T-cell (primary cell): ENCODE measurements at regions not wholly inside any gene's neighbourhood (a gene's known extent, or its start where the extent isn't known, plus 50 kb on each side); places are given as distances from the start of the nearest gene placed in this dataset.

Experiments used
- ATAC-seq, 4 experiments: fragments of 200-7000 bp in 3 of 4; fragments of 150-1000 bp in 1 of 4; cut with Tn5 transposase; replicated peaks in 1 of 4; 1 replicate in 3 of 4; 2 replicates in 1 of 4; pipeline ENCODE4 v1.10.0; 2021; ENCODE audit warnings: moderate library complexity in 3 of 4, mild to moderate bottlenecking in 2 of 4, moderate number of reproducible peaks in 1 of 4
- CTCF ChIA-PET, 2 donors: fragments of 300-600 bp; sonication (Branson Sonifier 250); formaldehyde crosslinking; loops; one replicate each; lab custom pipeline; 2022; ENCODE audit warnings: antibody characterized with exemption in 2 of 2; lab: Charles Lee
- POLR2A ChIA-PET, 2 donors: fragments of 300-600 bp; sonication (Branson Sonifier 250); formaldehyde crosslinking; loops; one replicate each; lab custom pipeline; 2022; ENCODE audit warnings: antibody characterized with exemption in 2 of 2; lab: Charles Lee
- DNase-seq, 35 experiments: peaks; one replicate each; pipeline versions ENCODE4 v3.0.0 to v3.0.0-alpha.2; 2013 to 2023
- H3K27ac ChIP-seq: one replicate; pipeline ENCODE4 v1.5.1; 2013; ENCODE audit warnings: low read length
- H3K27me3 ChIP-seq, 2 experiments: replicated peaks in 1 of 2; 1 replicate in 1 of 2; 2 replicates in 1 of 2; pipeline versions ENCODE4 v1.6.1 to v1.7.0; 2013; ENCODE audit warnings: low read length in 1 of 2, mixed read lengths in 1 of 2; ENCODE audit not compliant: control insufficient read depth in 2 of 2, insufficient read depth in 2 of 2; ENCODE audit errors: extremely low read depth in 1 of 2
- H3K36me3 ChIP-seq, 2 donors: 1 replicate in 1 of 2; 2 replicates in 1 of 2; pipeline versions ENCODE4 v1.6.1 to v1.7.0; 2013; ENCODE audit warnings: low read length in 1 of 2; ENCODE audit not compliant: control insufficient read depth in 2 of 2, insufficient read depth in 1 of 2; ENCODE audit errors: extremely low read depth in 1 of 2
- H3K4me1 ChIP-seq, 2 experiments: 1 replicate in 1 of 2; 2 replicates in 1 of 2; pipeline versions ENCODE4 v1.6.1 to v1.7.0; 2013; ENCODE audit warnings: low read length in 2 of 2, mixed read lengths in 1 of 2; ENCODE audit not compliant: insufficient read depth in 2 of 2, control insufficient read depth in 1 of 2; ENCODE audit errors: extremely low read depth in 1 of 2
- H3K4me3 ChIP-seq, 2 donors: 1 replicate in 1 of 2; 2 replicates in 1 of 2; pipeline versions ENCODE4 v1.5.1 to v1.7.0; 2013; ENCODE audit warnings: mild to moderate bottlenecking in 2 of 2, low read length in 1 of 2, moderate library complexity in 1 of 2; ENCODE audit not compliant: control insufficient read depth in 1 of 2; ENCODE audit errors: extremely low read depth in 1 of 2
- H3K9me3 ChIP-seq: 2 replicates; pipeline ENCODE4 v1.7.0; 2013
- H3K27ac Mint-ChIP-seq, 2 donors: one replicate each; pipeline ENCODE4 v1.8.0; 2020 to 2021; ENCODE audit warnings: mild to moderate bottlenecking in 2 of 2, mixed read lengths in 2 of 2
- H3K27me3 Mint-ChIP-seq, 2 donors: one replicate each; pipeline ENCODE4 v1.8.0; 2021 to 2022; ENCODE audit warnings: mixed read lengths in 2 of 2
- H3K36me3 Mint-ChIP-seq: one replicate; pipeline ENCODE4 v1.8.0; 2021; ENCODE audit warnings: mixed read lengths
- H3K4me1 Mint-ChIP-seq, 3 donors: one replicate each; pipeline ENCODE4 v1.8.0; 2020 to 2022; ENCODE audit warnings: mixed read lengths in 3 of 3, mild to moderate bottlenecking in 1 of 3
- H3K4me3 Mint-ChIP-seq, 3 donors: one replicate each; pipeline ENCODE4 v1.8.0; 2020 to 2022; ENCODE audit warnings: mild to moderate bottlenecking in 3 of 3, mixed read lengths in 3 of 3, moderate library complexity in 3 of 3
- H3K9me3 Mint-ChIP-seq, 3 donors: one replicate each; pipeline ENCODE4 v1.8.0; 2020 to 2022; ENCODE audit warnings: mixed read lengths in 3 of 3
- WGBS: methylation state at CpG from one replicate; pipeline ENCODE4 v1.1.5; 2013; ENCODE audit warnings: missing lambda C conversion rate; ENCODE audit not compliant: insufficient coverage; 5-methylcytosine and 5-hydroxymethylcytosine counted together

- Histone ChIP-seq H3K27ac (no peak overlapping the region), H3K4me1 (no peaks in the 10 kb centered on the region), H3K9me3 (no peaks in the 10 kb centered on the region), H3K4me3 (no peak overlapping the region), H3K36me3 (no peaks in the 10 kb centered on the region), H3K27me3 (peaks cover 2 to 4% of the 10 kb centered on the region in 2 experiments)
- Mint-ChIP-seq H3K4me3 (no peak overlapping the region), H3K27me3 (peaks cover 5 to 19% of the 10 kb centered on the region in 2 donors), H3K4me1 (no peaks in the 10 kb centered on the region), H3K27ac (no peak overlapping the region), H3K9me3 (peaks cover 4 to 17% (median 9%) of the 10 kb centered on the region in 3 donors), H3K36me3 (no peaks in the 10 kb centered on the region)
- 72% methylated on average over 3 of the region's 6 CpGs for WGBS
- ATAC-seq (no peak), DNase-seq (no peak)
- CTCF ChIA-PET = no interaction called here
- POLR2A ChIA-PET = no interaction called here
Observed at GRCh38 chr15:98382139-98382538, 266.2 kb upstream of the IGF1R start.

GRCh38 chr15:98383571-98383970 lies 264.8 kb upstream of the IGF1R start:
- Mint-ChIP-seq H3K4me3 (no peak overlapping the region), H3K4me1 (no peaks in the 10 kb centered on the region), H3K27me3 (peaks cover 10 to 19% of the 10 kb centered on the region in 2 donors), H3K9me3 (peaks cover 3 to 17% (median 8%) of the 10 kb centered on the region in 3 donors), H3K36me3 (no peaks in the 10 kb centered on the region), H3K27ac (no peak overlapping the region)
- DNase-seq (no peak), ATAC-seq (no peak)
- Histone ChIP-seq H3K4me3 (no peak overlapping the region), H3K27me3 (peaks cover 2 to 4% of the 10 kb centered on the region in 2 experiments), H3K36me3 (no peaks in the 10 kb centered on the region), H3K4me1 (no peaks in the 10 kb centered on the region), H3K27ac (no peak overlapping the region), H3K9me3 (no peaks in the 10 kb centered on the region)
- 80% methylated on average over 1 of the region's 2 CpGs for WGBS
- ChIA-PET POLR2A (no interaction called here), CTCF (no interaction called here)

- H3K27ac Mint-ChIP-seq = no peak overlapping the region
- ATAC-seq (no peak), DNase-seq (no peak)
- H3K27me3 ChIP-seq = peaks cover 2 to 4% of the 10 kb centered on the region in 2 experiments
- H3K9me3 ChIP-seq = no peaks in the 10 kb centered on the region
- H3K4me1 ChIP-seq = no peaks in the 10 kb centered on the region
- H3K4me3 Mint-ChIP-seq = no peak overlapping the region
- POLR2A ChIA-PET = no interaction called here
- H3K27me3 Mint-ChIP-seq = peaks cover 15 to 23% of the 10 kb centered on the region in 2 donors
- H3K27ac ChIP-seq = no peak overlapping the region
- CTCF ChIA-PET = no interaction called here
- 51% methylated on average over 6 of the region's 9 CpGs for WGBS
- no peak overlapping the region for H3K4me3 ChIP-seq
- peaks cover 0 to 8% (median 0%) of the 10 kb centered on the region in 3 donors for H3K9me3 Mint-ChIP-seq
- H3K36me3 Mint-ChIP-seq = no peaks in the 10 kb centered on the region
- no peaks in the 10 kb centered on the region for H3K4me1 Mint-ChIP-seq
- H3K36me3 ChIP-seq = no peaks in the 10 kb centered on the region
Observed at GRCh38 chr15:98384328-98385029, 263.9 kb upstream of the IGF1R start.

GRCh38 chr15:98385752-98386381 lies 262.5 kb upstream of the IGF1R start:
- H3K27ac Mint-ChIP-seq = no peak overlapping the region
- Histone ChIP-seq H3K36me3 (no peaks in the 10 kb centered on the region), H3K27me3 (peaks cover 2 to 4% of the 10 kb centered on the region in 2 experiments), H3K4me3 (no peak overlapping the region), H3K9me3 (no peaks in the 10 kb centered on the region), H3K4me1 (no peaks in the 10 kb centered on the region), H3K27ac (no peak overlapping the region)
- WGBS = 82% methylated on average over 7 of the region's 11 CpGs
- H3K4me3 Mint-ChIP-seq = no peak overlapping the region
- ATAC-seq (no peak), DNase-seq (no peak)
- ChIA-PET CTCF (no interaction called here), POLR2A (no interaction called here)
- no peaks in the 10 kb centered on the region for H3K9me3 Mint-ChIP-seq
- no peaks in the 10 kb centered on the region for H3K4me1 Mint-ChIP-seq
- peaks cover 15 to 23% of the 10 kb centered on the region in 2 donors for H3K27me3 Mint-ChIP-seq
- no peaks in the 10 kb centered on the region for H3K36me3 Mint-ChIP-seq

- CTCF ChIA-PET = no interaction called here
- Mint-ChIP-seq H3K4me3 (no peak overlapping the region), H3K9me3 (no peaks in the 10 kb centered on the region), H3K27ac (no peak overlapping the region), H3K27me3 (peaks cover 15 to 23% of the 10 kb centered on the region in 2 donors), H3K4me1 (no peaks in the 10 kb centered on the region), H3K36me3 (no peaks in the 10 kb centered on the region)
- H3K27ac ChIP-seq = no peak overlapping the region
- no peak overlapping the region for H3K4me3 ChIP-seq
- no peaks in the 10 kb centered on the region for H3K36me3 ChIP-seq
- POLR2A ChIA-PET = no interaction called here
- no peaks in the 10 kb centered on the region for H3K4me1 ChIP-seq
- DNase-seq = no peak
- no peaks in the 10 kb centered on the region for H3K9me3 ChIP-seq
- 45% methylated on average over 2 of the region's 8 CpGs for WGBS
- H3K27me3 ChIP-seq = peaks cover 2 to 4% of the 10 kb centered on the region in 2 experiments
- ATAC-seq = no peak
Observed at GRCh38 chr15:98386561-98386960, 261.8 kb upstream of the IGF1R start.

GRCh38 chr15:98387866-98388265 lies 260.5 kb upstream of the IGF1R start:
- Histone ChIP-seq H3K9me3 (no peaks in the 10 kb centered on the region), H3K27ac (no peak overlapping the region), H3K36me3 (no peaks in the 10 kb centered on the region), H3K27me3 (peaks cover 2 to 4% of the 10 kb centered on the region in 2 experiments), H3K4me1 (no peaks in the 10 kb centered on the region), H3K4me3 (no peak overlapping the region)
- Mint-ChIP-seq H3K4me3 (no peak overlapping the region), H3K4me1 (no peaks in the 10 kb centered on the region), H3K9me3 (no peaks in the 10 kb centered on the region), H3K27me3 (peaks cover 15 to 24% of the 10 kb centered on the region in 2 donors), H3K27ac (no peak overlapping the region), H3K36me3 (no peaks in the 10 kb centered on the region)
- no peak for ATAC-seq
- CTCF ChIA-PET = no interaction called here
- WGBS = 40% methylated on average over 1 of the region's 2 CpGs
- DNase-seq = no peak
- POLR2A ChIA-PET = no interaction called here
